ENCODE measurements at regions not wholly inside any gene's neighbourhood (a gene's known extent, or its start where the extent isn't known, plus 50 kb on each side); places are given as distances from the start of the nearest gene placed in this dataset.

GRCh38 chr21:38177919-38178652, 78.7 kb upstream of the KCNJ15 start:
- no peaks in the 10 kb centered on the region for H3F3A ChIP-seq (ENCODE audit: insufficient read depth, low read length)

GRCh38 chr21:38178653-38179470, 77.9 kb upstream of the KCNJ15 start:
- Histone ChIP-seq H3K79me2 (ENCODE audit: low read length) (no peaks in the 10 kb centered on the region), H3K27ac (ENCODE audit: low read length) (no peak overlapping the region), H2AFZ (ENCODE audit: low read length) (no peak overlapping the region), H3F3A (ENCODE audit: insufficient read depth, low read length) (no peaks in the 10 kb centered on the region), H3K27me3 (replicated peaks; ENCODE audit: insufficient read depth, low read length) (no peaks in the 10 kb centered on the region), H3K36me3 (replicated peaks; ENCODE audit: insufficient read depth, low read length) (no peaks in the 10 kb centered on the region), H3K9ac (ENCODE audit: low read length) (no peak overlapping the region), H3K9me3 (replicated peaks; ENCODE audit: insufficient read depth, low read length) (no peaks in the 10 kb centered on the region), H3K4me2 (ENCODE audit: low read depth, low read length) (no peak overlapping the region), H3K4me1 (ENCODE audit: low read length) (no peaks in the 10 kb centered on the region), H3K9me2 (replicated peaks; ENCODE audit: insufficient read depth, low read length) (no peaks in the 10 kb centered on the region), H4K20me1 (ENCODE audit: insufficient read depth, low read length) (no peaks in the 10 kb centered on the region), H3K4me3 (ENCODE audit: low read length) (no peak overlapping the region)
- no peak for DNase-seq
- TF ChIP-seq EZH2phosphoT487 (IDR thresholded peaks at IDR 0.05; ENCODE audit: low read length) (no peak), EZH2 (optimal IDR thresholded peaks at IDR 0.05; ENCODE audit: low read depth, low read length) (no peak), CTCF (IDR thresholded peaks at IDR 0.05; ENCODE audit: low read length) (no peak)

More at GRCh38 chr21:38177919-38178652, 78.7 kb upstream of the KCNJ15 start:
- Histone ChIP-seq H2AFZ (ENCODE audit: low read length) (no peak overlapping the region), H3K27ac (ENCODE audit: low read length) (no peak overlapping the region), H3K36me3 (replicated peaks; ENCODE audit: insufficient read depth, low read length) (no peaks in the 10 kb centered on the region), H3K4me3 (ENCODE audit: low read length) (no peak overlapping the region), H3K4me2 (ENCODE audit: low read depth, low read length) (no peak overlapping the region), H4K20me1 (ENCODE audit: insufficient read depth, low read length) (no peaks in the 10 kb centered on the region), H3K4me1 (ENCODE audit: low read length) (no peaks in the 10 kb centered on the region), H3K9me2 (replicated peaks; ENCODE audit: insufficient read depth, low read length) (no peaks in the 10 kb centered on the region), H3K79me2 (ENCODE audit: low read length) (no peaks in the 10 kb centered on the region), H3K9ac (ENCODE audit: low read length) (no peak overlapping the region), H3K27me3 (replicated peaks; ENCODE audit: insufficient read depth, low read length) (no peaks in the 10 kb centered on the region), H3K9me3 (replicated peaks; ENCODE audit: insufficient read depth, low read length) (no peaks in the 10 kb centered on the region)
- DNase-seq = no peak
- TF ChIP-seq EZH2 (optimal IDR thresholded peaks at IDR 0.05; ENCODE audit: low read depth, low read length) (no peak), CTCF (IDR thresholded peaks at IDR 0.05; ENCODE audit: low read length) (no peak), EZH2phosphoT487 (IDR thresholded peaks at IDR 0.05; ENCODE audit: low read length) (no peak)

GRCh38 chr21:38179511-38179910, 77.3 kb upstream of the KCNJ15 start:
- Histone ChIP-seq H3K36me3 (replicated peaks; ENCODE audit: insufficient read depth, low read length) (no peaks in the 10 kb centered on the region), H2AFZ (ENCODE audit: low read length) (no peak overlapping the region), H3K4me2 (ENCODE audit: low read depth, low read length) (no peak overlapping the region)

More at GRCh38 chr21:38179511-38179910, 77.3 kb upstream of the KCNJ15 start:
- Histone ChIP-seq H3K27ac (ENCODE audit: low read length) (no peak overlapping the region), H3K27me3 (replicated peaks; ENCODE audit: insufficient read depth, low read length) (no peaks in the 10 kb centered on the region), H3K79me2 (ENCODE audit: low read length) (no peaks in the 10 kb centered on the region), H3K9me3 (replicated peaks; ENCODE audit: insufficient read depth, low read length) (no peaks in the 10 kb centered on the region), H3K4me1 (ENCODE audit: low read length) (no peaks in the 10 kb centered on the region), H3K9me2 (replicated peaks; ENCODE audit: insufficient read depth, low read length) (no peaks in the 10 kb centered on the region), H3K4me3 (ENCODE audit: low read length) (no peak overlapping the region), H3K9ac (ENCODE audit: low read length) (no peak overlapping the region), H3F3A (ENCODE audit: insufficient read depth, low read length) (no peaks in the 10 kb centered on the region), H4K20me1 (ENCODE audit: insufficient read depth, low read length) (no peaks in the 10 kb centered on the region)
- DNase-seq = no peak
- TF ChIP-seq EZH2 (optimal IDR thresholded peaks at IDR 0.05; ENCODE audit: low read depth, low read length) (no peak), EZH2phosphoT487 (IDR thresholded peaks at IDR 0.05; ENCODE audit: low read length) (no peak), CTCF (IDR thresholded peaks at IDR 0.05; ENCODE audit: low read length) (no peak)
